ACHN (cell line): ENCODE measurements at regions not wholly inside any gene's neighbourhood (a gene's known extent, or its start where the extent isn't known, plus 50 kb on each side); places are given as distances from the start of the nearest gene placed in this dataset.
"Not testable (repeated sequence)": the region's sequence is repeated elsewhere in the genome, so short reads cannot be mapped to it uniquely, and the experiment has no call there.

ENCODE experiments used
- DNase-seq: peaks from one replicate; pipeline ENCODE4 v3.0.0-alpha.2; 2015
- in situ Hi-C: cut with HindIII; loops from 2 replicates; pipeline ENCODE4 v1.10.0; 2017; ENCODE audit warnings: low sequenced_read_pairs, low pct_ligation_motif_present, low pct_unique_long_range_greater_than_20kb

DNA sequence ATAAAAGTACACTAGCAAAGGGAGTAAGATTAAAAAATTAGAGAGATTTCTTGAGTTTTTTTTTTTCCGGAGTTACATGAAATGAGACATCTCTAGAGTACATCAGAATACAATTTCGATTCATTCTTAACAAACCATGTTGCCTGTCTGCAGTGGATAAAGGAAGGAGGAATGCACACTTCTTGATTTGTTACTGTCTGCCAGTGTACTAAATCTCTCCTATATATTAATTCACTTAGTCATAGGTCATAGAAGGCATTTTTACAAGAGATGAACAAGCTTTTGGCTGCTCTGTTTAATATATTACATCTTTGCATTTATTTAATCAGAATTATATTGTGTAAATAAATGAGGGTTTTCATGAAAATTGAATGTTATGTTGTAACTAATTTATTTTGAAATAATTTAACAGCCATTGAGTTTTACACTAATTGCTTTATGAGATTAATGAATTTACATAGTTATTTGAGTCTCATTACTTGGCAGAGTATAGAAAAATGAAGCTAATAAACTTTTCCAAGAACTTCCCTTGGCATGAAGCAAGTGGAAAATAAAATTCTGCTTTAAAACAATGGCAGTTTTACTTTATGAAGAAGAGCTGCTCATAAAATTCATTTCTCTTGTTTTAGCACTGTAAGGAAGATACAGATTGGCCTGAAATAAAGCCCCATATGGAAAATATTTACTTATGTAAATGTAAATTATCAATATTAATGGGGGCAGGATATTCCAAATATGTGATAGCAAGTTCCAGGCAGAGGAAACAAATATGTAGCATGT lies 1284.7 kb downstream of the BRINP3 start:
- no peak for DNase-seq
- in situ Hi-C loops, result no loop called here

DNA sequence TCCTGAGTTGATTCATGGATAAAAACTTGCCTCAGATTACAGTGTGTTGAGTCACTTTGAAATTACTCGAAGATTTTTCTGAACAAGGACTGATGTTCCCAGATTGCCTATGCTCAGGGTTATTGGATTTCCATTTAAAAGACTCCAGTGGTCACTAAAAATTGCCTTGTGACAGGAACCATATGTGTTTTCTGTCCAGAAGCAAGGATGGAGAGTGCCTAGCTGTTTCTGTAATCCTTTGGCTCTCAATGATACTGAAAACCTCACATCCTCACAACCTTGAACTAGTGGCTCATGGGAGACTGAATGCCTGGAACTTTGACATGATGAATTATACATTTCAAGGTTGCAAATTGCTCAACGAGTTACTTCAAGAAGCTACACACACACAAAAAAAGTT lies 1271.8 kb downstream of the BRINP3 start:
- in situ Hi-C loops, result no loop called here
- DNase-seq, result no peak

DNA sequence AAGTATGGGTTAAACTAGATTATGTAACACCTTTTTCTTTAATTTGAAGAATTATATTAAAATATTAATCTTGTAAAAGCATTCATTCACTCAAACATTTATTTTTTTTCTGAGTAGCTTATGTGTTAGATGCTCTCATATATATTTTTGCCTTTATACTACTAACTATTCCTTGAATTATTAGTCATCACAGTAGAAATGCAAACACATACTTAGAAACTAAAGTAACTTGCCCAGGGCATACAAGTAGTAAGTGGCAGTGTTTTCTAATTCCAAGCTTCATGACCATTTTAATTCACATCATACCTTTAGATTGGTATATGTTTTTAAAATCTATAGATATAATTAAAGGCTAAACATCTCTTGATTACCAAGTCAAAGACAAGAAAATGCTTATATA lies 1271.0 kb downstream of the BRINP3 start:
- in situ Hi-C loops, result no loop called here

DNA sequence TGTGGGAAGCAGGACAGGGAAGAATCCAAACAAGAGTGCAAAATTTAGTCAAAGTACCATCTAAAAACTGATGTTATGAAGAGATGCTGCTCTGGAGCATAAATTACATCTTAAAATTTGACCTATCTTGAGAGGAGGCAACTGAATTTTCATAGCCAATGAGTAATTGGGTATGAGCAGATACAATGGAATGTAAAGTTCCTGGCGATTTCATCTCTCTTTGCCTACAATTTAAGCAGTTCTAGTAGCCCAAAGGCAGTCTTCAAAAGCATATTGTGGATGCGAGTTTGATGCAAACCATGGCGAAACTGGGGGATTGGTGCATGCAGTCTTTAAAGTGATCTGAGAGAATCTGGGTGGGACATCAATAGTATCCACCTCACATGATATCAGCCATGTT lies 1265.9 kb downstream of the BRINP3 start:
- DNase-seq, result no peak
- in situ Hi-C loops, result no loop called here

More for the DNA sequence above, 1271.0 kb downstream of the BRINP3 start:
- no peak for DNase-seq

DNA sequence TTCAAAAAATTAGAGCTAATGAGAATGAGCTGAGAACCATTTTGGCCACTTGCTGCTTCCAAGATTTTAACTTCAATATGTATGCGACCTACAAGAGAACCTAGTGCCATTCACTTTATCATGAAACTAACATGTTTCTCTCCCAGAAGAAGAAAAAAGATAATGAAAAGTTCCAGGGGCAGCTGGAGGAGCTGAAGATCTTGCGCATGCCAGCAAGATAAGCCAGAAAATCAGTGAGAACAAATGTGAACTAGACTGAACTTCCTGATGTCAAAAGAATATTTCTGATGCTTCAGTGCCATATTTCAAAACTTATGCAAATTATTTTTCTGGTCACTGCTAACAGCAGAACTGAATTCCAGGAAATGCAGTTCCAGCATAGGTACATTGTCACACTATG lies 1265.1 kb downstream of the BRINP3 start:
- in situ Hi-C loops, result no loop called here
- DNase-seq, result no peak

DNA sequence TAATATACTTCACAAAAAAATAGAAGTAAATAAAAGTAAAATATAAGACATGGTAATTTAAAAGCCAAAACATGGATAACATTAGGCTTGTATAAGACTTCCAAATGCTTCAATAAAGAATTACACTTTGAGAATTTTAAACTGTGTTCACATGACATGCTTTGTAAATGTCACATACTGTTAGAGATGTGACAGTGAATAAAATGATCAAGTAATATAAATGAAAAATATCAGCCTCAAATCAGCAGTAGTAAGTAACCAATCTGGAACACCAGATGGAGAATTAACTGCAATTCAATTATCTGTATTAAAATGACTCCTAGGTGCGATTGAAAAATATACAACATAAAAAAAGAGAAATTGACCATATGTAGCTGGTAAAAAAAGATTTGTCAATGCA lies 1260.8 kb downstream of the BRINP3 start:
- no peak for DNase-seq
- in situ Hi-C loops, result no loop called here

DNA sequence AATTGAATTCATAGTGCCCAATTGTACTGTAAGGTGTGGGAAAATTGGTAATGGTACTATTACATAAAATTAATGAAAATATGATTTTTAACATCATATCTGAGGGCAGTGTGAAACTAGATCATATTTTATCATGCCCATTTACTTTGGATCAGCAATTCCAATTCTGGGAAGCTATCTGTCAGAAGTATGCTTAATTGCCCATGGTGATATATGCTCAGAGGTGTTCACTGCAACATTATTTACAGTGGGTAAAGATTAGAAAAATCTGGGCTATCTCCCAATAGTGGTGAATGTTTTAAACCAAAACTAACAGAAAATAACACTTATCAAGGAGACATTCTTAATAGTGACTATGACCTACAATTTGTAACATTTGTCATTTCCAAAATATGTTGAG lies 1260.0 kb downstream of the BRINP3 start:
- no peak for DNase-seq
- in situ Hi-C loops, result no loop called here

DNA sequence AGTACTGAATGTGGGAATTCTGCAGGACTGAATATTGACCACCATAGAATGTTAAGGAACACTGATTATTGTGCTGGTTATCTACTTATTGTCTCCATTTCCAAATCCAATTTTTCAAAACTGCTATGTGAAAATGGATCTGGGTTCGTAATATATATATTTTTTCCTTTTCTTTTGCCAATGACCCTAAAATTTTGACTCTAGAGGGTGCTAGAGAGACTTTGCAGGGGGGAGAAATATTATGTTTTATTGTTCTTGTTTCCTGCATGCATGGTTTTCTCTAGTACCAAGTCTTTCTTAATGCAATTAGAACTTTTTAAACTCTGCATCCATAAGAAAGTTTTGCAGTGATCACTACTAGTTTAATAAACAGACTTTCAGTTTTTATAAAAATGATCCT lies 1256.9 kb downstream of the BRINP3 start:
- in situ Hi-C loops, result no loop called here
- peak; percentile 14 for DNase-seq

DNA sequence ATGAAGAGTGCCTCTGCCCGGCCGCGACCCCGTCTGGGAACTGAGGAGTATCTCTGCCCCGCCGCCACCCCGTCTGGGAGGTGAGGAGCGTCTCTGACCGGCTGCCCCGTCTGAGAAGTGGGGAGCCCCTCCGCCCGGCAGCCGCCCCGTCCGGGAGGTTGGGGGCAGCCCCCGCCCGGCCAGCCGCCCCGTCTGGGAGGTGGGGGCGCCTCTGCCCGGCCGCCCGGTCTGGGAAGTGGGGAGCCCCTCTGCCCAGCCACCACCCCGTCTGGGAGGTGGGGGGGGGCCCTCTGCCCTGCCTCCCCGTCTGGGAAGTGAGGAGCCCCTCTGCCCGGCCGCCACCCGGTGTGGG lies 1251.9 kb downstream of the BRINP3 start:
- DNase-seq, in situ Hi-C loops: not testable (repeated sequence)

DNA sequence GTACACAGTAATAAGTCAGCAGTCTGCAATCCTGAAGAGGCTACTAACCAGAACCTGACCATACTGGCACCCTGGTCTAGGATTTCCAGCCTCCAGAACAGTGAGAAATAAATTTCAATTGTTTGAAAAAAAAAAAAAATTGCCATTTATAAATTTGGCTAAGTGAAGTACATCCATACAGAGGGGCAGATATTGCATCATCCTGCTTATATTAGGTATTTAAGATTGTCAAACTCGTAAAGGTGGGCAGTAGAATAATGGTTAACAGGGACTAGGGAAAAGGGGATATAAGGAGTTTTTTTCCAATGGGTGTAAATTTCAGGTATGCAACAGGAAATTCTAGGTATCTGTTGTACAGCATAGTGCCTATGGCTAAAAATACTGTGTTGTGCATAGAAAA lies 1250.9 kb downstream of the BRINP3 start:
- no peak for DNase-seq
- in situ Hi-C loops, result no loop called here

DNA sequence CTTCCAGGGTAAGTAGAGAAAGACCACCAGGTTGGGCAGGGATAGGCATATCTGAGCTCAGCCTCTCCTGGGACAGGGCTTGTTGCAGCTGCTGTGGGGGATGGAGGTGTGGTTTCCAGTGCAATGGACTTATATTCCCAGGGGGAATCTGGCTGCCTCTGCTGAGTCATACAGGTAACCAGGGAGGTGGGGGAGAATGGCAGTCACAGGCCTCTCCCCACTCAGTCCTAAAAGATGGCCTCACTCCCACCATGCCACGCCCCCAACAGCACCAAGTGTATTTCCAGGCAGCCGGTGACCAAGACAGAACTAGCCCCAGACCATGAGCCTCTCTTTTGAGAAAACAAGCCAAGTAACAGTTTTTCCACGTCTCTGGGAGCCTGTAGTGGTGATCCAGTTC lies 1240.7 kb downstream of the BRINP3 start:
- in situ Hi-C loops, result no loop called here
- DNase-seq, result no peak

DNA sequence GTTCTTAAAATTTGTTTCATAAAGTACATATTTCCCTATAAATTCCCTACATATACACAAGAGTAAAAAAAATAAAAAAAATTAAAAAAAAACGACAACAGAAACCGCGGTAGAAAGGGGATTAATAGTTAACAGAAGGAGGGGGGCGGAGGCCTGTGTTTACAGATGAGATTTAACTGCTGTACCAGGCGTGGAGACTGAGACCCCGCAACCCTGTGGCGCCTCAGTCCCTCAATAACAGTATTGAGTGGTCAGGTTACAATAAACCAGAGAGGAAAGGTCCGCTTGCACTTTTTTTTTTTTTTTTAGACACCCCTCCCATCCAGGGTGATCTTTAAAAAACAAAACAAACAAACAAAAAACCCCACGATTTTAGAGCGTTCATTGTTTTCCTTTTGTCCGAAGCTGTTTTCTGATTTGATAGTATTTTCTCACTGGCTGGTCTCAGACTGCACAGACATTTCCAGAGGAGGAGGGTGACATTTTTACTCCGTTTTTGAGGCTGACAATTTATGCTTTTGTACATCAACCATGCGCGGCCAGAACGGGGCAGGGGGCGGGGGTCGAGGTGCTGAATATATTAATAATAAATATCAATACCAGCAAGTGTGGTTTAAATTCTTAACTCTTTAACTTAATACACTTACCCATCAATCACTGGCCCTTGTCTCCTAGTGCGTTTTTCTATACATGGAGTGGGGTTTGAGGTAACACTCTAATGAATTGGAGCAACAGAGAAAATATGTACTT lies 1223.9 kb downstream of the BRINP3 start:
- DNase-seq, result no peak
- in situ Hi-C loops, result no loop called here

DNA sequence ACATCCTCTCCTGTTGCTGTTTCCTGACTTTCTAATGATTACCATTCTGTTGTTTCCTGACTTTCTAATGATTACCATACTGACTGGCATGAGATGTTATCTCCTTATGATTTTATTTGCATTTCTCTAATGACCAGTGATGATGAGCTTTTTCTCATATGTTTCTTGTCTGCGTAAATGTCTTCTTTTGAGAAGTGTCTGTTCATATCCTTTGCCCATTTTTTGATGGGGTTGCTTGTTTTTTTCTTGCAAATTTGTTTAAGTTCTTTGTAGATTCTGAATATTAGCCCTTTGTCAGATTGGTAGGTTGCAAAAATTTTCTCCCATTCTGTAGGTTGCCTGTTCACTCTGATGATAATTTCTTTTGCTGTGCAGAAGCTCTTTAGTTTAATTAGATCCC lies 1216.5 kb downstream of the BRINP3 start:
- in situ Hi-C loops, DNase-seq: not testable (repeated sequence)

DNA sequence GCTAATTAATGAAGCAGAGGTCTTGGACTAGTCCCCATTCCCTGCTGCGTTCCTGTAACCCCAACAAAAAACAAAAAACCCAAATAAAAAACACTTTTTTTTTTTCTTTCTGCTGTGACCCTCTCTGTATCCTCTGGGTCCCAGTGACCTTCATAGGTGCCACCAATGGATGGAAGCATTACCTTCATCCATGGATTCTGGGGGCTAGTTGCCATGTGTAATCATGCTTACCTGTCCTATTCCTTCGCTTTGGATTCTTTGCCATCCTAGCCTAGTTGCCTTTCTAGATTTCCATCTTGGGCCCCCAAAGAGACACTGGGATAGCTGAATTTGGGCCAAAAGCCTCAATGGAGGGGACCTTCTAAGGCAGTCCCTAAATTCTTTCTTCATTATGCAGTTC lies 1208.7 kb downstream of the BRINP3 start:
- in situ Hi-C loops, result no loop called here

DNA sequence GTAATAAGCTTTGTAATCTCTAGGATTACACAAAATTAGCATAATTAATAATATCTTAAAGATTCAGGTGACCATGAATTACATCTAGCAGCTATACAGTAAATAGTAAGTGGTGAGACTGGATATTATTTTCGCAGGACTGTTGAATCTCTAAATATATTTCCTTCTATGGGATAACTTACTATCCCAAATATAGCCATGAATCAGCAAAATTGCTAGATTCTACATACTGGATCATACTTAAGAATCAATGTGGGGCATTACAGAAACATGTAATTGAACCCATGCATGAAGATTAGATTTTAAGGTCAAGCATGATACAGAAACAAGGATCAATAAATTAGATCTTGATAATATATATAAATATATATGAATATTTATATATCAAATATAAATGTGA lies 1203.4 kb downstream of the BRINP3 start:
- in situ Hi-C loops, result no loop called here
- no peak for DNase-seq

More for the DNA sequence above, 1208.7 kb downstream of the BRINP3 start:
- DNase-seq, result peak; percentile 36

DNA sequence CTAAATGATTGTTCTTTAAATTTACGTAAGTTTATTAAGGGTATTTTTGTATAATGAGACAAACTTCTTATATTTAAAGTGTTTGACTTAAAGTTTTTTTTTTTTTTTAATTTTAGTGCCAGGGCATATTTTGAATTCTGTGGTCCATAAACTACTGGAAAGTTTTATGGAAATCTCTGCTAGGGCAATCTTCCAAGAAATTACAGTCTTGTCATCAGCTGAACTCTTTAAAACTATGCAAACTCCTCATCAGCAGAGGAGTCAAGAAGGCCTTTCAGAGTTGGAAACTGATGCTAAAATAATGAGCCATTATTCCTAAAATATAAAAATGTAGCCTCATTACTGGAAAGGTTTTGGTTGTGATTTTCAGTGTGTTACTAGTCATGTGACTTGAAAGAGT lies 1201.9 kb downstream of the BRINP3 start:
- in situ Hi-C loops, result no loop called here
- DNase-seq, result no peak

DNA sequence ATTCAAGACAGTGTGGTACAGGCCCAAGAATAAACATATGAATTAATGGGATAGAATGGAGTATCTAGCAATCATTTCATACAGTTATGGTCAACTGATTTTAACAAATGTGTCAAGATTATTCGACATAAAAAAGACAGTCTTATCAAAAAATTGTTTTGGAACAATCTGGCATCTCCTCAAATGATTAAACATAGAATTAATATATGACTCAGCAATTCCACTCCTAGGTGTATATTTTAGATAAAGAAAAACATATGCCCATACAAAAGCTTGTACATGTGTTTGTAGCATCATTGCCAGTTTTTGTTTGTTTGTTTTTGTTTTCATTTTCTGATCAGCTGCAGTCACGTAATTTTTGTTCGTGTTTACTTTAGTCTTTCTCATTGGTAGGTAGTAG lies 1188.3 kb downstream of the BRINP3 start:
- DNase-seq, result no peak
- in situ Hi-C loops, result no loop called here

DNA sequence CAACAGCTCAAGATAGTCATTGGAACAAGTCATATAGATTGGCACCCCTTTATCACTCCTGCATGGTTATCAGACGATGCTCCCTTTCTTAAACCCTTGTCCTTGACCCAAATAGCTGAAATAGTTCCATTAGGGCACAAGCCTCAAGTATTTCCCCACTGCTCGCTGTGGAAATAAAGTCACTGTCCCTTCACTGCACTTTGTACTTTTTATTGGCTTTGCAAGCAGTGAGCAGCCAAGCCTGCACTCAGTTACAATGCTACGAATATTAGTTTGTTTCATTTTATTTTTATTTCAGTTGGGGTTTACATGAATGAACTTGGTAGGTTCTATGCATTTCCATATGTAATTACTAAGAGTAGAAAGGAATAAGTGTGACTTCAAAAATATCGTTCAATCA lies 1176.4 kb downstream of the BRINP3 start:
- in situ Hi-C loops, result no loop called here
- no peak for DNase-seq

DNA sequence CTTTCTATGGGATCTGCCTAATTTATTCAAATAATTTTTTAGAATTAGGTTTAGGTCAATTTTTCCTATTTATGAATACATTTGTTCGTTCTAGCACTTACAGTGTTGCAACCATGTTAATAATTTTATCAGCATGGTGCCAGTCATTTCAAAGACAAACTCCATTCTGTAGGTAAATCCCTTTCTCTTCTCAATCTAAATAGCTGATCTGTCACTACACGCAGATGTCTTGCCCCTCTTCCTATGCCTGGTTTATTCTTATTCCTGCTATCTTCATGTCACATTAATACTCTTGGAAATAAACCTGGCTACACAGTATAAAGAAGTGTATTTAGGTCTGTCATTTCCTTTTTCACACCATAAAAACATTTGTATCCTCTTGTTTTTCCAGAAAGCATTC lies 1172.4 kb downstream of the BRINP3 start:
- in situ Hi-C loops, result no loop called here
- DNase-seq, result no peak

DNA sequence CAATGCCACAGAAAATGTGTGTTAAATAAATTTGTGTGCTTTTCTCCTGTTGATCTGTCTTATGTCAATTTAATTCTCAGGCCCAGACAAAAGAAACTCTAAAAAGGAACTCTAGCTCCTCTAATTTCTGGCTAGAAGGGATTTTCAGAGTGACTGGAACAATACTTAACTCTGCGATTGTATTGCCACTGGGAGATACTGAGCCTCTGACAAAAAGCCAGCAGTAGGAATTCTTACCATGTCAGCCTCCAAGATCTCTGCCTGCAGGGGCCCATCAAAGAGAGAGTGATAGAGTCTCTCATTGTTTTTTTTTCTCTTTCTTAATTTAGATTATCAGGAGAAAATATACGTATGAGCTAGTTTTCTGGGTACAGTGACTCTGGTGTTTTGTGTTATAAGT lies 1165.7 kb downstream of the BRINP3 start:
- in situ Hi-C loops, result no loop called here
- DNase-seq, result no peak
